Panc1 (cell line): ENCODE measurements at regions not wholly inside any gene's neighbourhood (a gene's known extent, or its start where the extent isn't known, plus 50 kb on each side); places are given as distances from the start of the nearest gene placed in this dataset.

ENCODE experiments used
- ATAC-seq: fragments of 200-7000 bp; cut with Tn5 transposase; 2 replicates; pipeline ENCODE4 v1.9.1; 2020; ENCODE audit warnings: mild to moderate bottlenecking, moderate library complexity
- BruUV-seq: library from RNA; stranded (reverse); fragments of 400-500 nt; replicated peaks from 2 replicates; lab custom pipeline; 2021; lab: Mats Ljungman, UMichigan
- CTCF ChIA-PET: fragments of 300-600 bp; sonication (Branson Sonifier 250); formaldehyde crosslinking; loops from one replicate; lab custom pipeline; 2022; ENCODE audit warnings: antibody characterized with exemption; lab: Charles Lee
- POLR2A ChIA-PET: fragments of 300-600 bp; sonication (Branson Sonifier 250); formaldehyde crosslinking; loops from one replicate; lab custom pipeline; 2022; ENCODE audit warnings: antibody characterized with exemption; lab: Charles Lee
- DNase-seq: peaks from one replicate; pipeline ENCODE4 v3.0.0-alpha.2; 2010; ENCODE audit warnings: low read depth, low spot score
- H3K27ac ChIP-seq: 2 replicates; pipeline ENCODE4 v1.5.1; 2011; ENCODE audit warnings: mild to moderate bottlenecking, low read length, inconsistent platforms
- H3K27me3 ChIP-seq: fragments of 200-500 bp; sonication (Bioruptor generic); 2 replicates; pipeline ENCODE4 v1.6.0; 2014; ENCODE audit warnings: low read length, inconsistent platforms; ENCODE audit not compliant: control insufficient read depth, insufficient read depth
- H3K36me3 ChIP-seq: fragments of 200-500 bp; sonication (Bioruptor generic); 2 replicates; pipeline ENCODE4 v1.5.1; 2014; ENCODE audit warnings: inconsistent platforms, mild to moderate bottlenecking, low read length, moderate library complexity; ENCODE audit not compliant: control insufficient read depth, insufficient read depth
- H3K4me1 ChIP-seq: 2 replicates; pipeline ENCODE4 v1.5.1; 2011; ENCODE audit warnings: inconsistent platforms, mild to moderate bottlenecking, low read length, moderate library complexity; ENCODE audit not compliant: control insufficient read depth, insufficient read depth
- H3K4me3 ChIP-seq, 2 experiments: 2 replicates each; pipeline ENCODE4 v1.5.1; 2011 to 2012; ENCODE audit warnings: low read depth in 2 of 2, low read length in 2 of 2, mild to moderate bottlenecking in 2 of 2, inconsistent platforms in 1 of 2, moderate library complexity in 1 of 2
- H3K9me3 ChIP-seq: fragments of 200-500 bp; sonication (Bioruptor generic); 2 replicates; pipeline ENCODE4 v1.5.1; 2014; ENCODE audit warnings: low read depth, mild to moderate bottlenecking, inconsistent platforms, low read length, moderate library complexity; ENCODE audit not compliant: control insufficient read depth, insufficient read depth
- CTCF ChIP-seq: fragments of 450-650 bp; IDR thresholded peaks from 2 replicates; pipeline ENCODE4 v1.5.1; 2017; ENCODE audit warnings: mild to moderate bottlenecking
- POLR2AphosphoS5 ChIP-seq: IDR thresholded peaks from 2 replicates; pipeline ENCODE4 v1.6.1; 2012; ENCODE audit warnings: mild to moderate bottlenecking, low read depth, low read length, moderate library complexity
- REST ChIP-seq, 2 experiments: IDR thresholded peaks; 2 replicates each; pipeline ENCODE4 v1.6.1; 2011 to 2012; ENCODE audit warnings: low read depth in 2 of 2, control low read depth in 1 of 2, low read length in 1 of 2, mild to moderate bottlenecking in 1 of 2, moderate library complexity in 1 of 2; ENCODE audit not compliant: insufficient read depth in 1 of 2
- SIN3A ChIP-seq: IDR thresholded peaks from 2 replicates; pipeline ENCODE4 v1.6.1; 2012; ENCODE audit warnings: low read depth, mild to moderate bottlenecking, low read length, moderate library complexity, borderline replicate concordance; ENCODE audit not compliant: insufficient read depth
- TCF7L2 ChIP-seq: IDR thresholded peaks from 2 replicates; pipeline ENCODE4 v1.6.1; 2011; ENCODE audit warnings: mild to moderate bottlenecking, low read depth, low read length, inconsistent platforms
- in situ Hi-C: cut with HindIII; loops from 2 replicates; pipeline ENCODE4 v1.10.0; 2016; ENCODE audit warnings: low sequenced_read_pairs, low pct_unique_long_range_greater_than_20kb
- intact Hi-C: fragments of 100-400 bp; cut with micrococcal nuclease; formaldehyde crosslinking; loops from one replicate; pipeline ENCODE4 v1.10.0; 2022; ENCODE audit not compliant: unreplicated experiment

GRCh38 chr5:74320526-74320925 lies 320.0 kb downstream of the ENC1 start:
- Histone ChIP-seq H3K27me3 (no peaks in the 10 kb centered on the region), H3K36me3 (no peaks in the 10 kb centered on the region), H3K9me3 (no peaks in the 10 kb centered on the region), H3K4me1 (peaks cover 5% of the 10 kb centered on the region), H3K27ac (no peak overlapping the region), H3K4me3 (no peak overlapping the region)
- in situ Hi-C loops (no loop called here), intact Hi-C loops (no loop called here)
- ATAC-seq (no peak), DNase-seq (no peak)
- TF ChIP-seq REST (IDR thresholded peaks at IDR 0.05; ENCODE audit: insufficient read depth in 1 of 2, low read depth in 2 of 2, low read length in 1 of 2) (no peak), CTCF (no peak), TCF7L2 (no peak)
- no TSS peak for BruUV-seq
- ChIA-PET POLR2A (no interaction called here), CTCF (no interaction called here)

- Histone ChIP-seq H3K4me1 (peaks cover 9% of the 10 kb centered on the region), H3K9me3 (no peaks in the 10 kb centered on the region), H3K27me3 (no peaks in the 10 kb centered on the region), H3K36me3 (no peaks in the 10 kb centered on the region), H3K27ac (no peak overlapping the region; the same call in 1 of the 2 replicates), H3K4me3 (no peak overlapping the region)
- ChIA-PET CTCF (no interaction called here), POLR2A (no interaction called here)
- TF ChIP-seq POLR2AphosphoS5 (no peak), CTCF (no peak), REST (IDR thresholded peaks at IDR 0.05; ENCODE audit: insufficient read depth in 1 of 2, low read depth in 2 of 2, low read length in 1 of 2) (no peak), TCF7L2 (no peak), SIN3A (no peak)
- in situ Hi-C loops (no loop called here), intact Hi-C loops (no loop called here)
- BruUV-seq: no TSS peak
- ATAC-seq: no peak
- DNase-seq: no peak
Observed at GRCh38 chr5:74319076-74319475, 321.5 kb downstream of the ENC1 start.
